NCI-H774 (cell line): ENCODE measurements at regions not wholly inside any gene's neighbourhood (a gene's known extent, or its start where the extent isn't known, plus 50 kb on each side); places are given as distances from the start of the nearest gene placed in this dataset.
A peak's percentile ranks its signal among the peaks of the same experiment; 100 is the strongest.

Experiments
- DNase-seq: peaks from one replicate; lab custom pipeline; 2025; lab: John Stamatoyannopoulos, UW

DNA sequence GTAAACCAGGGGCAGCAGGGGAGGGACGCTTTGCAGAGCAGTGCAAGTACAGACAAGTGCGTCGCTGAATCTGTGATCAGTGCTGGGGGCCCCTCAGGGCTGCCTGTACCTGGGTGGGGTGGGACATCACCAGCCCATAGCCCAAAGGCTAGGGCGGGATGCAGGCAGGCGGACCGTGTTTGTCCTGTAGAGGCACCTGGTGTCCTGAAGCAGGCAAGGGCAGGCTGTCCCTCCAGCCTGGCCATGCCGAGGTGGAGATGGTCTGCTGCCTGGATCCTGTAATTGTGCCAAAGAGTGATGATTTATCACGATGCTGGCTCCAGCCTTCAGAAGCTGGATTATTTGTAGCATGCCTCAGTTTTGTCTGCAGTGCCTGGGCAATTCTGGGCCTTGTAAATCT is 137.9 kb upstream of the GSE1 start:
- DNase-seq: no peak

DNA sequence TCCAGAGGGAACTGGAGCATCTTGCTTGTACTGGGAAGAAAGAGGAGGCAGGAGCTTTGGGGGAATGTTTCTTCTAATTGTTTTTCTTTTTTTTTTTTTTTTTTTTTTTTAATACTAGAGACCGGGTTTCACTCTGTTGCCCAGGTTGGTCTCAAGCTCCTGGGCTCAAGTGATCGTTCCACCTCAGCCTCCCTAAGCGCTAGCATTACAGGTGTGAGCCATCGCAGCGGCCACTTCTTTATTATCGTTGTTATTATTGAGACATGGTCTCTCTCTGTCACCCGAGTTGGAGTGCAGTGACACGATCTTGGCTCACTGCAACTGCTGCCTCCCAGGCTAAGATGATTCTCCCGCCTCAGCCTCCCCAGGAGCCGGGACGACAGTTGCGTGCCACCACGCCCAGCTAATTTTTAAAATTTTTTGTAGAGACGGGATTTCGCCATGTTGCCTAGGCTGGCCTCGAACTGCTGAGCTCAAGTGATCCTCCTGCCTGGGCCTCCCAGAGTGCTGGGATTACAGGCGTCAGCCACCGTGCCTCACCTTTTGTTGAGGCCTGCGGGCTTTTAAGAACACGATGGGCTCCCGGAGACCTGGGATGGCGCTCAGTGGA is 137.3 kb upstream of the GSE1 start:
- no peak for DNase-seq

DNA sequence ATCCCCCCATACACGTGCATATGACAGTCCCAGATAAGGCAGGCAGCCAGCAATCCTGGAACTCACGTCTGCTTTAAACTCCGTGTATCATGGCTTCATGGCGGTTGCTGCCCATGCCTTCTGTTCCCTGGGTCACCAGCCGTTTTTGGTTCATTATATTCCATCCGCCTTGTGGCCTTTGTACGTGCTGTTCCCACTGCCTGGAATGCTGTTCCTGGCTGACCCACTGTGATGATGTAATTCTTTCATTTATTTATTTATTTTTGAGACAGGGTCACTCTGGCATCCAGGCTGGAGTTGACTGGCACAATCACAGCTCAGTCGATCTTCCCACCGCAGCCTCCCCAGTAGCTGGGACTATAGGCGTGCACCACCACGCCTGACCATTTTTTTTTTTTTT is 136.7 kb upstream of the GSE1 start:
- DNase-seq: no peak

GRCh38 chr16:85477801-85478363 is 135.2 kb upstream of the GSE1 start:
- no peak for DNase-seq

DNA sequence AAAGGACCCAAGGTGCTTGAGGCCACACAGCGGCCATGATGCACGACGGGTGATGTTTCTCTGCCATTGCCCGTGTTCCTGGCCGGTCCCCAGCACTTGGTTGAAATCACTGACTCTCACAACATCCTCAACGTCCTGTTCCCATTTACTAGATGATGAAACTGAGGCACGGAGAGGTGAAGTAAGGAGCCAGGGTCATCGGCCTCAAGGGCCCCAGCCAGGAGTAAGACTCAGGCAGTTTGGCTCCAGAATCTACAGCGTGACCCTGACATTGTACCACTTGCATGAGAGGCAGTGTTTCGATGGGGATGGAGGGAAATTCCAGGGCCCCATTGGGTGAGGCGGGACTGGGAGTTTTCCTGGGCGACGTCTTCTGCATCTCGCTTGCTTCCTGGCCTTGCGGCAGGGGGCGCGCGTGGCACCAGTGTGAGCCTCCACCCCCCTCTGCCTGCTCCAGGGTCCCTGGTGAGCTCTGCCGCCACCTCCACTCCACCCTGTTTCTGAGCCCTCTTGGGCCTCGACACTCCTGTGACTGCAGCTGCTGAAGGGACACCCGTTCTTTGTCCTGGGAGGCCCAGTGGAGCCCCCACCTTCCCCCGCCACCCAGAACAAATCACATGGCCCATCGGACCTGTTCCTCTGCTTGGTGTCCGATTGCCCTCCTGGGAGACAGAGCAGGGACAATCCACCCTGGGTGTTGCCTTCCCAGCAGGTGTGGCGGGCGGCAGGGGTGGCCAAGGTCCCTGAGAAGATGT is 133.0 kb upstream of the GSE1 start:
- DNase-seq: no peak

DNA sequence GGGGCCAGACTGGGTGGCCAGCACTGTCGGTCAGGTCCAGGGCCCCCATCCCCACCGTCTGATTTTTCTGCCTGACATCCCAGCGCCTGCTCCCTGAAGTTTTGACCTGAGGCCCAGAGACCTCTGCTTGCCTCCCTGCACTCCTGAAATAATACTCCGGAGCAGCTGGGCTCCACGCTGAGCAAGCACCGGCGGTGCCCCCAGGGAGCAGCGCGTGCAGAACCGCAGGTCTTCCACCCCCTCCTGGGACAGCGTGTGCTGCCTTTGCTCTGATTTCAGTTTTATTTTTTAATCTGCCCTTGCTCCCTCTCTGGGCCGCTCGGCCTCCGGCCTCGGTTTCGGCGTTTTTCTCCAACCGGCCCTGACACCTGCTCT is 132.4 kb upstream of the GSE1 start:
- DNase-seq: no peak

DNA sequence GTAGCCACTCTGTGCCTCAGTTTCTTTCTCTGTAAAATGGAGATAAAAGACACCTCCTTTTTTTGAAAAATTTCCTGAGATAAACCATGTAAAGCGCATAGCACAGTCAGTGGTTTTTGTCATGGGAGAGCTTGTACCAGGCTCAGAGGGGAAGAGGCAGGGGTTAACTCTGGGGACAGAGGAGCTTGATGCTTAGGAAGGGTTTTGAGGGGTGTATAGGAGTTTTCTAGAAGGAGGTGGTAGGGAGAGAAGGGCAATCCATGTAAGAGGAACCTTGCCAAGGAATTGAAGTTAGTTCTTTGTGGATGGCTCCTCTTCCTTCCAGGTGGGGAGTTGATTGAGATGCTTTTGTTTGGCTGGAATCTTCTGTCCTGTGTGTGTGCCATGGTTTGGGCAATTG is 131.9 kb upstream of the GSE1 start:
- DNase-seq: no peak

DNA sequence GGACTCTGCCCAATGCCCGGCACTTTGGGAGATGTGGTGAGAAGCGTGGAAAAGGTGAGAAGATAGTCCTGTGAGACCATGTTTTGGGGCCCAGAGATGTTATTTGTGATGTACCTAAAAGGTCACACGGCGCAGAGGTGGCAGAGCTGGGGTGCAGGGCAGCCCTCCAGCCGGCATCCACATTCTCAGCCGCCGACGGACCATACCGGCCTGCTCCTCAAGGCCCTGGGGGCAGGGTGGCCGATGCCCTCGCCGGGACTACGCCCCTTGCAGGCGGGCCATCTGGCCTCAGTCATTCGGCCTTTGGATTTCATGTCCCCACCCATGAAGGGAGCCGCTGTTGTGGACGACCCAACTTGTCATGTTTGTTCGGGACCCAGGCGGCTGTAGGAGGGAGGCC is 131.4 kb upstream of the GSE1 start:
- DNase-seq: no peak

DNA sequence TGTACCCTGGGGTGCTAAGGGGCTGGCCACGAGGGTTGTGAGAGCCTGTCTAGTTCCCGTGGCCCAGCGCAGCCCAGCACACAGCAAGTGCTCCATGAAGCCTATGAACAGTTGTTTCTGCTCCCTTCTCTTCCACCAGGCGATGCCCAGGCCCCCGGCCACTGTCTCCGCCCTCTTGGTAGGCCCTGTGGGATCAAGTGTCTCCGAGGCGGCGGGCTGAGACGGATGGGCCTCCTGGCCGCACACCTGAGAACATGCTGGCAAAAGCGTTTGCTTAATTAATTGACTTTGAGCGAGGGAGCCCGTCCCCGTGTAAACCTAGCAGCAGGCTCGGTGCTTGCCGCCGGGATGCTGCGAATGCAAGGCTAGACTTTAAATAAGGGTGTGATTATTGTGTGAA is 129.7 kb upstream of the GSE1 start:
- DNase-seq: no peak

- DNase-seq: peak; percentile 80
These were observed 128.5 kb upstream of the GSE1 start for GRCh38 chr16:85484347-85485300.

DNA sequence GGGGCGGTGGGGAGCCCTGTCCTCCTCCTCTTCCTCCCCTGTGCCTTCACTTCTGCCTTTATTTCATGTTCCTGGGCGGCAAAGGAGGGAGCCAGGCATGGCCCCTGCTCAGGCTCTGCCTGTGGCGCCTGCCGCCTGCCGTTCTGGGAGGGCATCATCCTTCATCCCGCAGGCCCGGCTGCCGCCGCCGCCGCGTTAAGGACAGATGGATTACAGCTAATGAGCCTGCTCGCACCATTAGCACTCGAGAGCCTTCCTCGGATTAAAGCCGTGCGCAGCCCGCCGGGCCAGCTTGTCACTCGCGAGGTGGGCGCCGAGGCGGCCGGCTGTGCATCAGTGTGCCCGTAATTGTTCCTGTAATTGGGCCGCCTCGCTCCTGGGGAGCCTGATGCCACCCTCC is 127.7 kb upstream of the GSE1 start:
- DNase-seq: peak; percentile 11

GRCh38 chr16:85486256-85486915 is 126.7 kb upstream of the GSE1 start:
- no peak for DNase-seq

- no peak for DNase-seq
These were observed 124.7 kb upstream of the GSE1 start for GRCh38 chr16:85488414-85488813.

DNA sequence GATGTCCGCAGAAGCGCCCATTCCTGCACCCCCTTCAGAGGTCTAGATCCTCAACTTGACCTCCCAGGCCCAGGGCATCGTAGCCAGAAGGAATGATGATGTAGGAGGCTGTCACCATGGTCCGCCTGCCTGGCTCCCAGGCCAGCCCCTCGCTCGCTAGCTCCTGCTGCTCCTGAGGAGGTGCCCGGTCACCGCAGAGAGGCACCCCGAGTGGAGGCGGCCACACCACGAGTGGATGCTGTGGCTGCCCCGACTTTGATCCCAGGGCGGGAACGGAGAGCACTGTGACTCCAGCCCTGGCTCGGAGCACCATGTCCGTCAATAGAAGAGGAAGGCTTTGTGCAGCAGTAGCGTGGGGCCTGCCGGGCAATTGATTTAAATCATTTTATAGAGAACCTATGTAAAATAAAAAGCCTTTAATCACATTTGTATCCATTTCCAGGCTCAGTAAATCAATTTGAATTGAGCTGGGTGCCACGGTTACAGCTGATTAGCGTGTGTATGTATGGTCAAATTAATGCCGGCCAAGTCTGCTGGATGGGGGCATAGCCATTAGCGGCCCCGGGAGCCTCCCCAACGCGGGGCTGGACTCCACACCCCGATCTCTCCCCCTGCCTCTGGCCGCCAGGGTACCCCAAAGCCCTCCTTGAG is 122.6 kb upstream of the GSE1 start:
- no peak for DNase-seq

GRCh38 chr16:85491058-85491771 is 121.9 kb upstream of the GSE1 start:
- no peak for DNase-seq

- DNase-seq: no peak
These were observed 121.3 kb upstream of the GSE1 start for GRCh38 chr16:85491798-85492294.

DNA sequence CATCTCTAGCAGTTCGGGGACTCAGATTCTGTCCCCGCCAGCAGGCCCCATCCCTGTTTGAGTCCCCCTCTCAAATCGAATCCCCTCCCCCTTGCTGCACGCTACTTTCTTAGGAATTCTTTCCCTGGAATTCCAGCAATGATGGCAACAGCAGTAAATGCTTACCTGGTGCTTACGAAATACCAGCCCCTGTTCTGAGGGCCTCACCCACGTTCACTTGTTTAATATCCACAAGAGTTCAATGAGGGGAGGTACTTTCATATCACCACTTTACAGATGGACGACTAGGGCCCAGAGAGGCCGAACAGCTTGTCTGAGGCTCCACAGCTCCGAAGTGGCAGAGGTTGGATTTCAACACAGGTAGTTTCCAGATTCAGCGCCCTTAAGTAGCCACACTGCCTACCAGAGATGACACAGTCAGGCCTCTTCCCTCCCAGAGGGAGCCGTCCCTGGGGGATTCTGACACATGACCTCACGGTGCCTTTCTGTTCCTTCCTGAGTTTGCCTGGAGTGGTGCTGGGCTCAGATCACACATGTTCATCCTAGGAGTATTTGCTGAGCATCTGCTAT is 120.7 kb upstream of the GSE1 start:
- DNase-seq: no peak

DNA sequence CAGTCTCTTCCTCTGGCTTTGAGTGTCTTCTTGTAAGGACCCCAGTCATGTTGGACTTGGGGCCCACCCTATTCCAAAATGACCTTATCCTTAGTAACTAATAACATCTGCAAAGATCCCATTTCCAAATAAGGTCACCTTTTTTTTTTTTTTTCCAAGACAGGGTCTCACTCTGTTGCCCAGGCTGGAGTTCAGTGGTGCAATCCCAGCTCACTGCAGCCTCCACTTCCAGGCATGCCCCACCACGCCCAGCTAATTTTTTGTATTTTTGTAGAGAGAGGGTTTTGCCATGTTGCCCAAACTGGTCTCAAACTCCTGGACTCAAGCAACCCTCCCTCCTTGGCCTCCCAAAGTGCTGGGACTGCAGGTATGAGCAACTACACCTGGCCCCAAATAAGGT is 118.8 kb upstream of the GSE1 start:
- DNase-seq: no peak

- DNase-seq: no peak
These were observed 117.9 kb upstream of the GSE1 start for GRCh38 chr16:85495259-85495658.

GRCh38 chr16:85495823-85496538 is 117.1 kb upstream of the GSE1 start:
- no peak for DNase-seq
